IPS-NIHi7 (cell line): ENCODE measurements at regions not wholly inside any gene's neighbourhood (a gene's known extent, or its start where the extent isn't known, plus 50 kb on each side); places are given as distances from the start of the nearest gene placed in this dataset.
A peak's percentile ranks its signal among the peaks of the same experiment; 100 is the strongest.
"Not testable (repeated sequence)": the region's sequence is repeated elsewhere in the genome, so short reads cannot be mapped to it uniquely, and the experiment has no call there.

Experiments used
- DNase-seq: peaks from one replicate; pipeline ENCODE4 v3.0.0; 2012; ENCODE audit warnings: mixed read lengths; ENCODE audit errors: extremely low spot score

- DNase-seq, result no peak
Measured at GRCh38 chr16:7278636-7279035, 54.0 kb upstream of the RBFOX1 start.

GRCh38 chr16:7272567-7273158 is 60.0 kb upstream of the RBFOX1 start:
- DNase-seq, result no peak

GRCh38 chr16:7271486-7271885 is 61.2 kb upstream of the RBFOX1 start:
- DNase-seq, result no peak

GRCh38 chr16:7270823-7271222 is 61.8 kb upstream of the RBFOX1 start:
- no peak for DNase-seq

- DNase-seq, result no peak
Measured at GRCh38 chr16:7270006-7270405, 62.6 kb upstream of the RBFOX1 start.

- DNase-seq, result peak; percentile 27
Measured at GRCh38 chr16:7268182-7268581, 64.5 kb upstream of the RBFOX1 start.

- no peak for DNase-seq
Measured at GRCh38 chr16:7257016-7257415, 75.6 kb upstream of the RBFOX1 start.

- DNase-seq, result no peak
Measured at GRCh38 chr16:7246578-7246977, 86.1 kb upstream of the RBFOX1 start.

GRCh38 chr16:7239547-7239946 is 93.1 kb upstream of the RBFOX1 start:
- no peak for DNase-seq

GRCh38 chr16:7236824-7237410 is 95.7 kb upstream of the RBFOX1 start:
- no peak for DNase-seq

- DNase-seq, result no peak
Measured at GRCh38 chr16:7233975-7234374, 98.7 kb upstream of the RBFOX1 start.

- DNase-seq, result no peak
Measured at GRCh38 chr16:7231762-7232161, 100.9 kb upstream of the RBFOX1 start.

- DNase-seq, result not testable (repeated sequence)
Measured at GRCh38 chr16:7229433-7230218, 103.0 kb upstream of the RBFOX1 start.

GRCh38 chr16:7227229-7227721 is 105.4 kb upstream of the RBFOX1 start:
- no peak for DNase-seq

GRCh38 chr16:7221157-7221556 is 111.5 kb upstream of the RBFOX1 start:
- no peak for DNase-seq

GRCh38 chr16:7218936-7219335 is 113.7 kb upstream of the RBFOX1 start:
- DNase-seq, result no peak

GRCh38 chr16:7217797-7218196 is 114.8 kb upstream of the RBFOX1 start:
- no peak for DNase-seq

- DNase-seq, result no peak
Measured at GRCh38 chr16:7216719-7217118, 115.9 kb upstream of the RBFOX1 start.

GRCh38 chr16:7211781-7212180 is 120.9 kb upstream of the RBFOX1 start:
- no peak for DNase-seq

GRCh38 chr16:7209598-7209997 is 123.0 kb upstream of the RBFOX1 start:
- DNase-seq, result no peak

GRCh38 chr16:7206469-7206868 is 126.2 kb upstream of the RBFOX1 start:
- DNase-seq, result no peak

GRCh38 chr16:7200320-7200719 is 132.3 kb upstream of the RBFOX1 start:
- no peak for DNase-seq

GRCh38 chr16:7185689-7186088 is 147.0 kb upstream of the RBFOX1 start:
- no peak for DNase-seq
